CD4-positive, alpha-beta memory T cell (primary cell): ENCODE measurements at regions not wholly inside any gene's neighbourhood (a gene's known extent, or its start where the extent isn't known, plus 50 kb on each side); places are given as distances from the start of the nearest gene placed in this dataset.

Experiments used
- CTCF ChIA-PET: fragments of 350-600 bp; sonication (Branson Sonifier 250); formaldehyde crosslinking; loops from one replicate; lab custom pipeline; 2021; ENCODE audit warnings: inconsistent platforms; ENCODE audit not compliant: partially characterized antibody; lab: Charles Lee
- POLR2A ChIA-PET: fragments of 350-600 bp; sonication (Branson Sonifier 250); formaldehyde crosslinking; loops from one replicate; lab custom pipeline; 2021; ENCODE audit not compliant: partially characterized antibody; lab: Charles Lee
- DNase-seq, 5 donors: peaks; one replicate each; pipeline versions ENCODE4 v3.0.0 to v3.0.0-alpha.2; 2020 to 2022; ENCODE audit warnings: mixed read lengths in 1 of 5
- H3K27ac ChIP-seq: one replicate; pipeline ENCODE4 v1.7.0; 2013; ENCODE audit warnings: low read depth, low read length
- H3K27me3 ChIP-seq: 2 replicates; pipeline ENCODE4 v1.7.0; 2013; ENCODE audit warnings: mild to moderate bottlenecking, low read length, moderate library complexity; ENCODE audit not compliant: insufficient read depth
- H3K36me3 ChIP-seq: 2 replicates; pipeline ENCODE4 v1.7.0; 2013; ENCODE audit warnings: mild to moderate bottlenecking, low read length, moderate library complexity; ENCODE audit not compliant: insufficient read depth
- H3K4me1 ChIP-seq: 2 replicates; pipeline ENCODE4 v1.7.0; 2013; ENCODE audit warnings: mild to moderate bottlenecking, low read length, moderate library complexity; ENCODE audit not compliant: insufficient read depth
- H3K4me3 ChIP-seq, 2 donors: one replicate each; pipeline ENCODE4 v1.7.0; 2013; ENCODE audit warnings: low read length in 2 of 2, mild to moderate bottlenecking in 1 of 2
- H3K9me3 ChIP-seq, 2 donors: one replicate each; pipeline ENCODE4 v1.7.0; 2013; ENCODE audit warnings: low read length in 2 of 2, control low read depth in 1 of 2; ENCODE audit not compliant: control insufficient read depth in 1 of 2
- H3K27ac Mint-ChIP-seq, 7 donors: one replicate each; pipeline ENCODE4 v1.8.0; 2020 to 2021; ENCODE audit warnings: mixed read lengths in 7 of 7, mild to moderate bottlenecking in 6 of 7, inconsistent platforms in 3 of 7, moderate library complexity in 3 of 7
- H3K27me3 Mint-ChIP-seq, 2 donors: one replicate each; pipeline ENCODE4 v1.8.0; 2020 to 2021; ENCODE audit warnings: mixed read lengths in 2 of 2
- H3K36me3 Mint-ChIP-seq, 2 donors: one replicate each; pipeline ENCODE4 v1.8.0; 2020 to 2021; ENCODE audit warnings: mixed read lengths in 2 of 2, inconsistent platforms in 1 of 2, mild to moderate bottlenecking in 1 of 2
- H3K4me1 Mint-ChIP-seq, 4 donors: one replicate each; pipeline ENCODE4 v1.8.0; 2020 to 2021; ENCODE audit warnings: mixed read lengths in 4 of 4, mild to moderate bottlenecking in 1 of 4
- H3K4me3 Mint-ChIP-seq, 8 donors: one replicate each; pipeline ENCODE4 v1.8.0; 2020 to 2021; ENCODE audit warnings: mixed read lengths in 8 of 8, mild to moderate bottlenecking in 7 of 8, moderate library complexity in 6 of 8, inconsistent platforms in 3 of 8
- H3K9me3 Mint-ChIP-seq, 8 donors: one replicate each; pipeline ENCODE4 v1.8.0; 2020 to 2021; ENCODE audit warnings: mixed read lengths in 8 of 8, mild to moderate bottlenecking in 5 of 8, inconsistent platforms in 3 of 8, moderate library complexity in 1 of 8
- intact Hi-C: fragments of 100-400 bp; cut with micrococcal nuclease; formaldehyde crosslinking; loops from one replicate; pipeline ENCODE4 v1.15.1; 2023

DNA sequence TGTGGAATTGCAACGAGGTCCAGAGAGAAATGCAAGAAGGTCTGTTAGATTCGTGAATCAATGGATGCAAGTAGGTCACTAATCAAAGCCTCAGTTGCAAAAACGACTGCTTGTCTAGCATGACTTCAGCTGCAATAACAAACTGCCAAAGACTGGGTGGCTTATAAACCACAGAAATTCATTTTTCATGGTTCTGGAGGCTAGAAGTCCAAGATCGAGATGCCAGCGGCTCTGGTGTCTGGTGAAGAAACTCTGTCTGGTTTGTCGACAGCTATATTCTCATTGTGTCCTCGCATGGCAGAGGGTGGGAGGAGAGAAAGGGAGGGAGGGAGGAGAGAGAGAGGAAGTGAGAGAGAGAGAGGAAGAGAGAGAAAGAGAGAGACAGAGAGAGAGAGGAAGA lies 114.7 kb downstream of the MXRA5 start:
- Histone ChIP-seq H3K27me3 (no peaks in the 10 kb centered on the region), H3K4me1 (no peaks in the 10 kb centered on the region), H3K36me3 (no peaks in the 10 kb centered on the region), H3K27ac (no peak overlapping the region), H3K4me3 (no peak overlapping the region), H3K9me3 (no peaks in the 10 kb centered on the region)
- Mint-ChIP-seq H3K4me1 (no peaks in the 10 kb centered on the region), H3K4me3 (no peak overlapping the region), H3K36me3 (no peaks in the 10 kb centered on the region), H3K9me3 (peaks cover 0 to 15% (median 2%) of the 10 kb centered on the region in 8 donors), H3K27ac (no peak overlapping the region), H3K27me3 (no peaks in the 10 kb centered on the region)
- no peak for DNase-seq
- POLR2A ChIA-PET = no interaction called here
- CTCF ChIA-PET = no interaction called here
- intact Hi-C loops = no loop called here

DNA sequence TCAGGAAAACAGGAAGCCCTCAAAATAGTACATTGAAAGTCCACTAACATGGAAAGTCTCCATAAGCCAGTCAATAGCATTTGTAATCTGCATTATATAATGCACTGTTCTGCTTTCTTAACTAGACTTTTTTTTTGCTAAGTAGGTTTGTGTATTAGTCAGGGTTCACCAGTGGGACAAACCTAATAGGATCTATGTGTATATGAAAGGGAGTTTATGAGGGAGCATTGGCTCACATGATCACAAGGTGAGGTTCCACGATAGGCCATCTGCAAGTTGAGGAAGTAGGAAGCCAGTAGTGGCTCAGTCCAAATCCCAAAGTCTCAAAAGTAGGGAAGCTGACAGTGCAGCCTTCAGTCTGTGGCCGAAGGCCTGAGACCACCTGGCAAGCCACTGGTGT lies 116.0 kb downstream of the MXRA5 start:
- Histone ChIP-seq H3K4me1 (no peaks in the 10 kb centered on the region), H3K4me3 (no peak overlapping the region), H3K27ac (no peak overlapping the region), H3K9me3 (no peaks in the 10 kb centered on the region), H3K27me3 (no peaks in the 10 kb centered on the region), H3K36me3 (no peaks in the 10 kb centered on the region)
- Mint-ChIP-seq H3K4me3 (no peak overlapping the region), H3K27ac (no peak overlapping the region), H3K27me3 (no peaks in the 10 kb centered on the region), H3K4me1 (no peaks in the 10 kb centered on the region), H3K36me3 (no peaks in the 10 kb centered on the region), H3K9me3 (peaks cover 0 to 8% (median 0%) of the 10 kb centered on the region in 8 donors)
- POLR2A ChIA-PET = no interaction called here
- DNase-seq = no peak
- intact Hi-C loops = no loop called here
- CTCF ChIA-PET = no interaction called here

- H3K9me3 ChIP-seq = no peaks in the 10 kb centered on the region
- H3K4me3 ChIP-seq = no peak overlapping the region
- no peak overlapping the region for H3K27ac ChIP-seq
- Mint-ChIP-seq H3K27ac (no peak overlapping the region), H3K9me3 (peaks cover 0 to 5% (median 0%) of the 10 kb centered on the region in 8 donors), H3K36me3 (no peaks in the 10 kb centered on the region), H3K4me3 (no peak overlapping the region), H3K27me3 (no peaks in the 10 kb centered on the region), H3K4me1 (no peaks in the 10 kb centered on the region)
- intact Hi-C loops = no loop called here
- CTCF ChIA-PET = no interaction called here
- DNase-seq = no peak
- no peaks in the 10 kb centered on the region for H3K4me1 ChIP-seq
- no peaks in the 10 kb centered on the region for H3K36me3 ChIP-seq
- H3K27me3 ChIP-seq = no peaks in the 10 kb centered on the region
- POLR2A ChIA-PET = no interaction called here
These were observed 118.9 kb downstream of the MXRA5 start for GRCh38 chrX:3227526-3227925.

DNA sequence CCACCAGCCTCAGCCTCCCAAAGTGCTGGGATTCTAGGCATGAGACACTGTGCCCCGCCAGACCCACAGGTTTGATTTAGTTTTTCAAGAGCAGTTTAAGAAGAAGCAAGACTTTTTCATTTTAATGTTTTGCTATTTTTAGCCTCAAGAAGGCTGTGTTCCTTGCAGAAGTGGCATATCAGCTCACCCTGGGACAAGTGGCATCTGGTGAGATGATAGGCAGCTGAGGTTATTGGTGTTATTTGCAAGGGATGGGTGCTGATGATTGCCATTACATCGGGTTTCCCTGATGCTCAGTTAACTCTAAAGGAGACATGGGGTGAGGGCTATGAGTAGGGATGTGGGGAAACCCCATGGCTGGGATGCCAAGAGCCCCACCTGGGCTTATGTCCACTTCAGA lies 120.4 kb downstream of the MXRA5 start:
- CTCF ChIA-PET = no interaction called here

GRCh38 chrX:3221643-3222042 lies 124.8 kb downstream of the MXRA5 start:
- intact Hi-C loops = no loop called here
- Histone ChIP-seq H3K36me3 (no peaks in the 10 kb centered on the region), H3K4me1 (no peaks in the 10 kb centered on the region), H3K27ac (no peak overlapping the region), H3K27me3 (no peaks in the 10 kb centered on the region), H3K9me3 (no peaks in the 10 kb centered on the region), H3K4me3 (no peak overlapping the region)
- H3K4me3 Mint-ChIP-seq = no peak overlapping the region
- H3K9me3 Mint-ChIP-seq = peaks cover 0 to 6% (median 0%) of the 10 kb centered on the region in 8 donors
- CTCF ChIA-PET = no interaction called here
- POLR2A ChIA-PET = no interaction called here
- no peaks in the 10 kb centered on the region for H3K36me3 Mint-ChIP-seq
- no peak overlapping the region for H3K27ac Mint-ChIP-seq
- no peaks in the 10 kb centered on the region for H3K27me3 Mint-ChIP-seq
- no peak for DNase-seq
- H3K4me1 Mint-ChIP-seq = no peaks in the 10 kb centered on the region

More for the DNA sequence above, 120.4 kb downstream of the MXRA5 start:
- H3K4me1 Mint-ChIP-seq = no peaks in the 10 kb centered on the region
- peaks cover 0 to 5% (median 0%) of the 10 kb centered on the region in 8 donors for H3K9me3 Mint-ChIP-seq
- no peaks in the 10 kb centered on the region for H3K36me3 ChIP-seq
- no peaks in the 10 kb centered on the region for H3K27me3 ChIP-seq
- no peak overlapping the region for H3K27ac Mint-ChIP-seq
- no peaks in the 10 kb centered on the region for H3K27me3 Mint-ChIP-seq
- H3K4me1 ChIP-seq = no peaks in the 10 kb centered on the region
- no peaks in the 10 kb centered on the region for H3K9me3 ChIP-seq
- POLR2A ChIA-PET = no interaction called here
- H3K27ac ChIP-seq = no peak overlapping the region
- H3K4me3 Mint-ChIP-seq = no peak overlapping the region
- H3K36me3 Mint-ChIP-seq = no peaks in the 10 kb centered on the region
- no peak overlapping the region for H3K4me3 ChIP-seq
- intact Hi-C loops = no loop called here
- DNase-seq = no peak

GRCh38 chrX:3219667-3220066 lies 126.8 kb downstream of the MXRA5 start:
- POLR2A ChIA-PET = no interaction called here
- H3K27me3 ChIP-seq = no peaks in the 10 kb centered on the region
- H3K4me1 Mint-ChIP-seq = no peaks in the 10 kb centered on the region
- no peaks in the 10 kb centered on the region for H3K4me1 ChIP-seq
- no peak overlapping the region for H3K4me3 ChIP-seq
- no peak overlapping the region for H3K27ac ChIP-seq
- H3K9me3 ChIP-seq = no peaks in the 10 kb centered on the region
- H3K27ac Mint-ChIP-seq = no peak overlapping the region
- H3K4me3 Mint-ChIP-seq = no peak overlapping the region
- intact Hi-C loops = no loop called here
- no peaks in the 10 kb centered on the region for H3K27me3 Mint-ChIP-seq
- no peak for DNase-seq
- CTCF ChIA-PET = no interaction called here
- H3K36me3 ChIP-seq = no peaks in the 10 kb centered on the region
- H3K36me3 Mint-ChIP-seq = no peaks in the 10 kb centered on the region
- H3K9me3 Mint-ChIP-seq = peaks cover 0 to 8% (median under 1%) of the 10 kb centered on the region in 8 donors

DNA sequence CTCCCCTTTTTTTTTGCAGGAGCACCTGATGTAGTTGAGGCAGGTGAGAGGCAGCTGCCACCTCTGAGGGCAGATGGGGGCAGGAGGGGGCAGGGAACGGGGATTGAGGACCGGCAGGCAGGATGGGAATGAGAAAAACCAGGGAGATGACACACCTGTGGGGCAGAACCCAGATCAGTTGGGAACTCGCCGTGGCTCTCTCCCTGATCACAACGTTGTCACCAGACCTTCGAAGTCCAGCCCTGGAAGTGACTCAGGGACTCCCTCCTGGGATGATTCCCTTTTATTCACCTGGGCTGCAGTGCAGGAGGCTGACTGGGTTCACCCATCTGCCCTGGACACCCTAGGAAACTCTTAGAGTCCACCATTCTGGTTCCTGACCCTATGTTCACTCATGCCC lies 127.2 kb downstream of the MXRA5 start:
- no peaks in the 10 kb centered on the region for H3K36me3 ChIP-seq
- intact Hi-C loops = no loop called here
- Mint-ChIP-seq H3K4me3 (no peak overlapping the region), H3K9me3 (peaks cover 0 to 8% (median under 1%) of the 10 kb centered on the region in 8 donors), H3K27ac (no peak overlapping the region), H3K4me1 (no peaks in the 10 kb centered on the region), H3K27me3 (no peaks in the 10 kb centered on the region), H3K36me3 (no peaks in the 10 kb centered on the region)
- no peaks in the 10 kb centered on the region for H3K4me1 ChIP-seq
- no peak overlapping the region for H3K27ac ChIP-seq
- POLR2A ChIA-PET = no interaction called here
- no peak for DNase-seq
- H3K27me3 ChIP-seq = no peaks in the 10 kb centered on the region
- no peak overlapping the region for H3K4me3 ChIP-seq
- no peaks in the 10 kb centered on the region for H3K9me3 ChIP-seq
- CTCF ChIA-PET = no interaction called here

DNA sequence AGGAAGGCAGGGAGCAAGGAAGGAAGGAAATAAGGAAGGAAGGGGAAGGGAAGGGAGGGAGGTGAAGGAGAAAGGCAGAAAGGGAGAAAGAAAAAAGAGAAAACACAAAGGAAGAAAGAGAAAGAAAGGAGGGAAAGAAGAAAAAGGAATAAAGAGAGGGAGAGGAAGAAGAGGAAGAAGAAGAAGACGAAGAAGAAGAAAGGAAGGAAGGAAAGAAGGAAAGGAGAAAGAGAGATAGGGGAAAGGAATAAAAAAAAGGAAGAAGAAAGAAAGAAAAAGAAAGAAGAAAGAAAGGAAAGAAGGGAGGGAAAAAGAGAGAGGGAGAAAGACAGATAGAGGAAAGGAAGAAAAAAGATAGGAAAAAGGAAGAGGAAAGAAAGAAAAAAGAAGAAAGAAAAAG lies 128.0 kb downstream of the MXRA5 start:
- H3K4me3 Mint-ChIP-seq = no peak overlapping the region
- POLR2A ChIA-PET = no interaction called here
- no peaks in the 10 kb centered on the region for H3K27me3 ChIP-seq
- no peaks in the 10 kb centered on the region for H3K36me3 Mint-ChIP-seq
- no peaks in the 10 kb centered on the region for H3K36me3 ChIP-seq
- peaks cover 0 to 8% (median 2%) of the 10 kb centered on the region in 8 donors for H3K9me3 Mint-ChIP-seq
- H3K4me1 ChIP-seq = no peaks in the 10 kb centered on the region
- H3K4me1 Mint-ChIP-seq = no peaks in the 10 kb centered on the region
- H3K4me3 ChIP-seq = no peak overlapping the region
- DNase-seq = no peak
- no peaks in the 10 kb centered on the region for H3K9me3 ChIP-seq
- H3K27me3 Mint-ChIP-seq = no peaks in the 10 kb centered on the region
- intact Hi-C loops = no loop called here
- CTCF ChIA-PET = no interaction called here
- H3K27ac Mint-ChIP-seq = no peak overlapping the region
- no peak overlapping the region for H3K27ac ChIP-seq
